Urinary bladder (tissue), 3 donors: ENCODE measurements at regions not wholly inside any gene's neighbourhood (a gene's known extent, or its start where the extent isn't known, plus 50 kb on each side); places are given as distances from the start of the nearest gene placed in this dataset.

ENCODE experiments used
- DNase-seq: peaks from one replicate; pipeline ENCODE4 v3.0.0-alpha.2; 2015; ENCODE audit errors: extremely low spot score
- H3K27ac ChIP-seq: one replicate; pipeline ENCODE4 v1.5.1; 2013; ENCODE audit warnings: low read depth, mild to moderate bottlenecking, moderate library complexity
- H3K36me3 ChIP-seq: one replicate; pipeline ENCODE4 v1.6.1; 2013; ENCODE audit warnings: mild to moderate bottlenecking, moderate library complexity; ENCODE audit not compliant: insufficient read depth
- H3K4me1 ChIP-seq: one replicate; pipeline ENCODE4 v1.6.1; 2013; ENCODE audit warnings: mild to moderate bottlenecking, moderate library complexity; ENCODE audit not compliant: insufficient read depth
- H3K4me3 ChIP-seq: one replicate; pipeline ENCODE4 v1.5.1; 2013; ENCODE audit warnings: low read depth, low read length
- WGBS: extraction: QIAGEN DNeasy Blood & Tissue Kit; methylation state at CpG from one replicate; pipeline ENCODE4 v1.1.7; 2013; 5-methylcytosine and 5-hydroxymethylcytosine counted together
- donor health status: healthy with polysubstance abuse.
- donor health status: healthy.

DNA sequence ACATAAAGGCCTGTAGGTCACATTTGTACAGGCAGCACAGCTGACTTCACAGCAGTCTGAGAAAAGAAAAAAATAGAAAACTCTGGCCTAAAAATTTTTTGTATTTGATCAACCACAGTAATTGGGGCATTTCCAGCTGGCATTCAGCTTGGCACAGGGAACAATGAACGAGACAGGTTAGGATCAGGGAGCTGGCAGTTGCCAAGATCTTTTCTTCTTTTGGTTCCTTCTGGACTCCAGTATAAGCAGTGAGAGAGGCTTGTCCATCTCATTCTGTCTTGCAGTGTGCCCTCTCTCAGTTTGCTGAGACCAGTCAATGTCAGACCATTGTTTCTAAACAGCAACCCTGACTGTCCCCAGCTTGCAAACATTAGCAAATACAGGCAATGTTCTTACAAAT, 601.1 kb downstream of the TLR4 start:
- H3K36me3 ChIP-seq: no peaks in the 10 kb centered on the region
- no peak overlapping the region for H3K4me3 ChIP-seq
- DNase-seq: no peak
- no peak overlapping the region for H3K27ac ChIP-seq
- H3K4me1 ChIP-seq: no peaks in the 10 kb centered on the region
- WGBS: 31% methylated on average over 1 of the region's 1 CpG

DNA sequence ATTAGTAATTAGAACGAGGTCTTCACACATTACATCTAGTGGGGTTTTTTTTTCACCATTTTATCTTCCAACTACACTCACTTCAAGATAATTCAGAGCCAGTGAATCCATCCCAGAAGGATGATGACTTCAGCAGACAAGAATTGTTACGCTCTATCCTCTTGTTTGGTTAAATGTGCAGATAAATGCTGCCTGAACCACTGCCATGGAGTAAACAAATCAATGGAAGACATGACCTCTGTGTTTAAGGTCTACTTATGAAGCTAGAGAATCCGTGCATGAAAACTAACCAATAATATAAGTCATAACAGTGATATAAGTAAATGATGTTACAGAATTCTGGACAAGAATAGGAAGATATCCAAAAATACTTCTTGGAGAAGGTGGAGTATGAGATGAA, 602.6 kb downstream of the TLR4 start:
- no peak overlapping the region for H3K27ac ChIP-seq
- H3K36me3 ChIP-seq: no peaks in the 10 kb centered on the region
- H3K4me3 ChIP-seq: no peak overlapping the region
- no peak for DNase-seq
- H3K4me1 ChIP-seq: no peaks in the 10 kb centered on the region
- WGBS: 24% methylated on average over 3 of the region's 3 CpGs

DNA sequence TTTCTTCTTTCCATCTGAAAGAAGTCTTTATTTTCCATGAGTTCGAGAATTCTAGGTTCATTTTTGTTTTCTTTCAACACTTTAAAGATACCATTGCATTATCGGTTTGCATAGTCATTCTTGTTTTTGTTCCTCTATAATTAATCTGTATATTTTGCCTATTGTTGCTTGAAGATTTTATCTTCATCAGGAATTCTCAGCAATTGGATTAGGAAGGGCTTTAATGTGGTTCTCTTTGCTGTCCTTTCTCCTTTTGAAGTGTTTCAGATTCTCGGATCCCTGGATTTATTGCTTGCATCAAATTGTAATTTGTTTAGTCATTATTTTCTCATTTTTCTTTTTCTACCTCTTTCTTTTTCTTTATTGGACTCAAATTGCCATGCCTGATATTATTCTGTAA, 609.8 kb downstream of the TLR4 start:
- no peak for DNase-seq
- Histone ChIP-seq H3K36me3 (no peaks in the 10 kb centered on the region), H3K27ac (no peak overlapping the region), H3K4me1 (no peaks in the 10 kb centered on the region), H3K4me3 (no peak overlapping the region)
- 63% methylated on average over 3 of the region's 3 CpGs for WGBS

DNA sequence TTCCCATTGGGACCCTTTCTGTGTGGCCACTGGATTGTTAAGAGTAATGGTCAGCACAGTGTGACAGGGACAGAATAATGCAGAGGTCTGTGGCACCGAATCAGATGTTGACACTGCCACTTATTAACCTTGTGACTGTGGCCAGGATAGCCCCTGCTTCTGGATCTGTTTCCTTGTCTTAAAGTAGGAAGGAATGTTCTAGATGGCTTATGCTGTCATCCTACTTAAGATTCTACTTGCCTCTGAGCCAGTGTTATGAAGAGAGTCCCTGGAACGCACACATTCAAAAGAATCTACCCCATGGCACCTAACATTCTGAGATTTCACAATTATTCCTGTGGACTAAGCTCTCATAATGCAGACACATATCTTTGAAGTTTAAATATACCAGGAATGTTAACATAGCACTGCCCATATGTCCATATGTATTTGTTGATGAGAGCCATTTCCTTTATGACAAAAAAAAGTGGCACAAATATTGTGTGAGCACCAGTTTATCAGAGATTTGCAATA, 612.7 kb downstream of the TLR4 start:
- H3K27ac ChIP-seq: no peak overlapping the region
- WGBS: 81% methylated on average over 2 of the region's 2 CpGs
- no peaks in the 10 kb centered on the region for H3K36me3 ChIP-seq
- no peak for DNase-seq
- H3K4me3 ChIP-seq: no peak overlapping the region
- no peaks in the 10 kb centered on the region for H3K4me1 ChIP-seq

DNA sequence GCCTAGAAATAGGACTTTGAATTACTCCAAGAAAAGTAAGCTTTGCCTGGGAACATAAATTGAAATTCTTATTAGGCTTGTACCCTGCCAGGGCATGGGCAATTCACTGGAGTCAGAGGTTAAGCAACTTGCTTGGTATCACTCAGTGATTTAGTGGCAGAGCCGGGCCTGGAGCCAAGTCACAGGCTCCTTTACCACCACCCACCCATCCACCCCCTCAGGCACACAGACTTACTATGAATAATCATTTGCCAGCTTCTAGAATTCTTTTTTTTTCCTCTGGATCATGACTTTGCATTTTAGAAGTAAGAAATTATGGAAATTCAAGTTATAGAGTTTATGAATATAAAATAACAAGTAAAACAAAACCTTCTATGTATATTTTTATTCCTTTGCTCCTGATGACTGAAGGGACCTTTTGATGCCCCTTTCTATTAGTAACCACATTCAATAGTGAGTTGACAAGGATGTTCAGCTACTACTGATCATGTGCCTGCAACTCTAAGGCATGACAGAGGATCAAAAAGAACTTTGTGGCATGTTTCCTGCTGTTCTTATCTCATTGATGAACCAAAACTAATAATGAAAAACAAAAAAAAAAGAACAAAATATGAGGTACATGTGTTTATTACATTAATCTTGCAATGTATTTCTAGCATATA, 614.7 kb downstream of the TLR4 start:
- no peak for DNase-seq
- Histone ChIP-seq H3K36me3 (no peaks in the 10 kb centered on the region), H3K4me1 (no peaks in the 10 kb centered on the region), H3K4me3 (no peak overlapping the region), H3K27ac (no peak overlapping the region)
- WGBS: 62% methylated on average over 1 of the region's 1 CpG

DNA sequence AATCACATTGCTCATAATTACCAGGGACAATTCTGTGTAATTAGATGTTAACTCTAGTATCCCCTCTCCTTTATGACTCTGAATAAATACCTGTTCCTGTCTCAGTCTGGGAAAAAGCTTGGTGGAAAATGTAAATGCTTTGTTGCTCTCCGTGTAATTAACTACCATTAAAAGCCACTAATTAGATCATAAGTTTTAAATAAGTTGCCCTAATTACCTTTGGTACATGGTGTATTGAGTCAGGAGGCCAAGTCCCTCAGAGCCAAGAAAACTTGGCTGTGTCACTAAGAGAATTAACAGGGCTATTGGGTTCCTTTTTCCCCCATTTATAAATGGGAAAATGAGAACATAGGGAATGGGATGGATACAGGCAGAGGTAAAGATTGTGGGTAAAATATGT, 617.6 kb downstream of the TLR4 start:
- Histone ChIP-seq H3K4me1 (no peaks in the 10 kb centered on the region), H3K36me3 (no peaks in the 10 kb centered on the region), H3K27ac (no peak overlapping the region), H3K4me3 (no peak overlapping the region)
- 64% methylated on average over 1 of the region's 1 CpG for WGBS
- DNase-seq: no peak

DNA sequence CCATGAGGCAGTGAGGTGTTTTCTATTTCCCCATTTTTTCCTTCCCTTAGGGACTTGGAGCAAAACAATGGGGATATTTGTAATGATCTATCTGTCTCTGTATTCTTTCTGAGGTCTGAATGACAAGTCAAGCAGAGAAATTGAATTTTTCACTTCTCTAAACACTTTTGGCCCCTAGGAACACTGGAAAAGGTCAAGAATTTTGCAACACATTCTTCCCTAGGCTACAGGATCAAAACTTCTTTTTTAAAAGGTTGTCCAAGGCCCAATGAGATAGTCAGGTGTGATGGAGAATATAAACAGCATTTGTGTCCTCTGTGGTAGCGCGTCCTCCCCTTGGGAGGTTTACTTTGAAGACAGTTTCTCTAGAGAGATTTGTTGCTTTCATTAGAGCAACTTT, 620.5 kb downstream of the TLR4 start:
- H3K4me1 ChIP-seq: no peaks in the 10 kb centered on the region
- DNase-seq: no peak
- no peak overlapping the region for H3K27ac ChIP-seq
- no peak overlapping the region for H3K4me3 ChIP-seq
- WGBS: 90% methylated on average over 2 of the region's 2 CpGs
- H3K36me3 ChIP-seq: no peaks in the 10 kb centered on the region

DNA sequence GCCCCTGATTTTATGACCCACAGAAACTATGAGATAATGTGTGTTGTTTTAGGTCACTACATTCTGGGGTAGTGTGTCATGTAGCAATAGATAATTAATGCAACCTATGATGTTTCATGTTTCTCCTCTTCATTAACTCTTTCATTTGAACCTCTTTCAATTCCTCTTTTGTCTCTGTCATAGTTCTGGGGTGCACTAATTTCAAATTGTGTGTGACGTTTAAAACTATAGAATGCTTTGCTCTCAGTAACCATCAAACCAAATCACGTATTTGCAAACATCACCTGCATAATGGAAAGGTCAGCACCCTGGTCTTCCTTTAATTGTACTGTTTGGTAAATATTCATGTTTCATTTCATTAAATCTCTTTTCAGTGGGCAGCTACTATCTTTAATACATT, 621.6 kb downstream of the TLR4 start:
- Histone ChIP-seq H3K4me3 (no peak overlapping the region), H3K4me1 (no peaks in the 10 kb centered on the region), H3K36me3 (no peaks in the 10 kb centered on the region), H3K27ac (no peak overlapping the region)
- WGBS: 84% methylated on average over 2 of the region's 2 CpGs
- DNase-seq: no peak

DNA sequence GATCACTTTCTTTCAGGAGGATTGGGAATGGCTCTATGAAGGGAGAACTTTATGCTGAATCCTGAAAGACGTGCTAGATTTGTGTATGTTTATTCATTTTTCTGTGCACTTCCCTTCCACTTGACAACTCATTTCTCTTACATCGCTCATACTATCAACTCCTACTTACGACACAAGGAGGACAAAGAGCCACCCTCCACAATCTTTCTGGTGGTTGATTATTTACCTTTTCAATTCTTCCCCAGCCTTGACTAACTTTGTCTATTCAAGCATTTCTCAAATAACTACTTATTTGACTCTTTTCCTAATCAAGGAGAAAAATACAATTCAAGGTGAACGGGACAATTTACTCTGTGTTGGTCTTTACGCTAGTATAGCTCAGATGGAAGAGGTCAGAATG, 622.1 kb downstream of the TLR4 start:
- DNase-seq: no peak
- Histone ChIP-seq H3K36me3 (no peaks in the 10 kb centered on the region), H3K27ac (no peak overlapping the region), H3K4me1 (no peaks in the 10 kb centered on the region), H3K4me3 (no peak overlapping the region)
- 90% methylated on average over 5 of the region's 5 CpGs for whole genome bisulfite sequencing

DNA sequence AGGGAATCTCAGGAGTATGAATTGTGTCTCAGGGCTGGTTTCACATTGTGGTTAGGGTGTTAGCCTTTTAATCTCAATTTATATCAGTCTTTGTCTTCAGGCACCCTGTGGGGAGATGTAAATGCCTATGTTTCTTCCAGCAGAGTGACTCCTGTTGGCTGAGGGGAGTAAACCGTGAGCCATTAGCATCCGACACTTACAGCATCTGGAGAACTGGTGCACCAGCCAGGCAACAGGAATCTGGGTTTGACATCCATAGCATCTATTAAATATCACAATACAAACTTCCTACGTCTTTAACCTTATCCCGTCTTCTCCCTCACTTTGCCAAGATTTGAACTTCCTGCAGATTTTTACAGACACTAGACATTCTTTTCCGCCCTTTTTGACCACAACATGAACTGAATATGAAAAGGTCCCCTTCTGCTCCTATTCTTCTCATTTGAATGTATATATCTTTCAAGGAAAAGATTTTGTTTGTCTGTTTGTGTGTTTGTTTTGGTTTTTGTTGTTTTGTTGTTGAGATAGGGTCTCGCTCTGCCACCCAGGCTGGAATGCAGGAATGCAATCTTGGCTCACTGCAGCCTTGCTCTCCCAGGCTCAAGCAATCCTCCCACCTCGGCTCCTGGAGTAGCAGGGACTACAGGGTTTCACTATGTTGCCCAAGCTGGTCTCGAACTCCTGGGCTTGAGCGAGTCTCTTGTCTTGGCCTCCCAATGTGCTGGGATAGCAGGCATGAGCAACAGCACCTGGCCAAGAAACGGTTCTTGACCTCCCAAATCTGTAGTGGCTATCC, 626.2 kb downstream of the TLR4 start:
- 72% methylated on average over 10 of the region's 10 CpGs for WGBS
- H3K4me1 ChIP-seq: no peaks in the 10 kb centered on the region
- H3K36me3 ChIP-seq: no peaks in the 10 kb centered on the region
- no peak for DNase-seq
- H3K4me3 ChIP-seq: no peak overlapping the region
- H3K27ac ChIP-seq: no peak overlapping the region

DNA sequence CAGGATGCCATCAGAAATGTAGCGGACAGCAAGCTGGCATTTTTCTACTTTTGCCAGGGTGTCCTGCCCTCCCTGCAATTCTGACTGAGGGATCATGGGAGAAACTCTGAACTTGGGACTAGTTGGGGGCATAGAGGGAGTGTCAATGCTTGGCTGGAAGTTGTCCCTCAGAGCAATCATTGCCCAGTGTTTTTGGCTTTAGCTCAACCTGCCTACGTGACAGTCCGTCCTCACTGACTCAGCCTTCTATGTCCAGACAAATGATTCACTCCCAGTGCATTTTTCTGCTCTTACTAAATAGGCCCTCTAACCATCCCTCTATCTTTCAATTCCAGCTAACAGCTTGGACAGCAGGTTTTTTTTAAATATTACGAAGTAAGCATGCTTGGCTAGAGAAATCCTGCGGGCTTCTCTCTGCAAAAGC, 627.4 kb downstream of the TLR4 start:
- 69% methylated on average over 5 of the region's 5 CpGs for WGBS
- DNase-seq: no peak
- H3K4me3 ChIP-seq: no peak overlapping the region
- H3K36me3 ChIP-seq: no peaks in the 10 kb centered on the region
- no peak overlapping the region for H3K27ac ChIP-seq
- H3K4me1 ChIP-seq: no peaks in the 10 kb centered on the region

DNA sequence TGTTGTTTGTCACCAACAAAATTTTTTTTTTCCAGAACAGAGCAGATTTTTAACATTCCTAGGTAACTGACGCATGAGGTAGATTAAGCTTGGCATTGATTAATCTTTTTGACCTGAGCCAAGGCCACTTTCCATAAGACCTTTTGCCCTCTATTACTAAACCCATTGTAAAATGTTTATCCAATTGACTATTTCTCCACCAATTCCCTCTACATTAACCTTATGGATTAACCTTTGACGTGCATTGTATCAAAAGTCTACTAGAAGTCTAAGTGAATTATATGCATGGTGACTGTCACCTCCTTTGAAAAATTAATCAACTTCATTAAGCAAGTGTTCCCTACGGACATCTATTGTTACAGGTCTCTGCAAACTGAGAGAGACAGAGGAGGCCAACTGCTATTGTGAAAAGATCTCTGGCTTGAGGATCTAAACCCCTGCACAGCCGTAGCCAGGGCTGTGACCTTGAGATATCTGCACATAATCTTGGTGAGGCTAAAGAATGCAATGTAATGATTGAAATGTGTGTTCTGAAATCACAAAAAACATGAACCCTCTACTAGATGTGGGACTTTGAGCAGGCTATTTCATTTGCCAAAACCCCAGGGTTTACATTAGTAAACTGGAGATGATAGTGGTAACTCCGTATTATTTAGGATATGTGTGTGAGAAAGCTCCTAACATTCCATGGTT, 632.2 kb downstream of the TLR4 start:
- H3K4me1 ChIP-seq: no peaks in the 10 kb centered on the region
- no peak for DNase-seq
- no peak overlapping the region for H3K27ac ChIP-seq
- WGBS: 56% methylated on average over 5 of the region's 5 CpGs
- H3K4me3 ChIP-seq: no peak overlapping the region
- no peaks in the 10 kb centered on the region for H3K36me3 ChIP-seq

DNA sequence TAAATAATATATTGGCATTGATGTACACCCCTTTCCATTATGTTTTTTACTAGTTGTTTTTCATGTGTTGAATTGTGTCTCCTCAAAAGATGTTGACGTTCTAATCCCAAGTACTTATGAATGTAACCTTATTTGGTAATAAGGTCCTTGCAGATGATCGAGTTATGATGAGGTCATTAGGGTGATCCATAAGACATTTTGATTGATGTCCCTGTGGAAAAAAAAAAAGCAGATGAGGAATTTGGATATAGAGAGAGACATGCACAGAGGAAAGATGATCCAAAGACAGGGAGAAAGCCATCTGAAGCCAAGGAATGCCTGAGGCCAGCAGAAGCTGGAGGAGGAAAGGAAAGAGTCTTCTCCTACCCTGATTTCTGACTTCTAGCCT, 632.7 kb downstream of the TLR4 start:
- Histone ChIP-seq H3K4me1 (no peaks in the 10 kb centered on the region), H3K36me3 (no peaks in the 10 kb centered on the region), H3K27ac (no peak overlapping the region), H3K4me3 (no peak overlapping the region)
- no peak for DNase-seq
- 58% methylated on average over 2 of the region's 2 CpGs for WGBS

DNA sequence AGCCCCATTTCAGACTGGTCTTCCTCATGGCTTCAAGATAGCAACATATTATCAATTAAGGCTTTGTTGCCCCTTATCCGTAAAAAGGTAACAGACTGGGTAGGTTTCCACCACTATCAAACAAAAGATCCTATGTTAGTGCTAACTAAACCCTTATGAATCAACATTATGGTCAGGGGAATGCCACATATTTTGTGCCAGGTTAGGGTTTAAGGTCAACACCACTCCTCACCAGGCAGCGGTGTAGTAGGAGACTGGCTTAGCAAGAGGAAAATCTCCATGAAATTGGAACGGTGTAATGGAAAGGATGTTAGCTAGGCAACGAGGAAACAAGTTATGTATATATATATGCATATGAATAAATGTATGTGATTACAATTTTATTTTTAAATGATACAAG, 655.8 kb downstream of the TLR4 start:
- no peak for DNase-seq
- Histone ChIP-seq H3K36me3 (no peaks in the 10 kb centered on the region), H3K4me1 (no peaks in the 10 kb centered on the region), H3K4me3 (no peak overlapping the region), H3K27ac (no peak overlapping the region)
- WGBS: 82% methylated on average over 4 of the region's 4 CpGs
